GM18873 (cell line): ENCODE measurements at regions not wholly inside any gene's neighbourhood (a gene's known extent, or its start where the extent isn't known, plus 50 kb on each side); places are given as distances from the start of the nearest gene placed in this dataset.
"Not testable (repeated sequence)": the region's sequence is repeated elsewhere in the genome, so short reads cannot be mapped to it uniquely, and the experiment has no call there.

Experiments
- ATAC-seq: cut with Tn5 transposase; IDR thresholded peaks from one replicate; pipeline ENCODE4 v1.9.1; 2021; ENCODE audit warnings: mild to moderate bottlenecking, moderate library complexity, moderate number of reproducible peaks; ENCODE audit not compliant: unreplicated experiment, low FRiP score

- not testable (repeated sequence) for ATAC-seq
These were observed 229.4 kb downstream of the HTR1A start for GRCh38 chr5:63732880-63733279.

GRCh38 chr5:63727583-63727982 lies 234.7 kb downstream of the HTR1A start:
- no peak for ATAC-seq

- ATAC-seq = peak; percentile 60
These were observed 235.7 kb downstream of the HTR1A start for GRCh38 chr5:63726496-63726895.

GRCh38 chr5:63719147-63719546 lies 243.1 kb downstream of the HTR1A start:
- ATAC-seq = no peak

- ATAC-seq = no peak
These were observed 262.0 kb downstream of the HTR1A start for GRCh38 chr5:63700241-63700640.

- ATAC-seq = no peak
These were observed 264.4 kb downstream of the HTR1A start for GRCh38 chr5:63697811-63698210.

GRCh38 chr5:63690546-63690945 lies 271.7 kb downstream of the HTR1A start:
- ATAC-seq = no peak

- no peak for ATAC-seq
These were observed 274.3 kb downstream of the HTR1A start for GRCh38 chr5:63687854-63688516.

GRCh38 chr5:63686938-63687337 lies 275.3 kb downstream of the HTR1A start:
- ATAC-seq = no peak

GRCh38 chr5:63686181-63686580 lies 276.1 kb downstream of the HTR1A start:
- no peak for ATAC-seq

GRCh38 chr5:63685454-63685853 lies 276.8 kb downstream of the HTR1A start:
- ATAC-seq = no peak

GRCh38 chr5:63674881-63675280 lies 287.4 kb downstream of the HTR1A start:
- ATAC-seq = no peak

GRCh38 chr5:63655043-63655442 lies 307.2 kb downstream of the HTR1A start:
- no peak for ATAC-seq

- ATAC-seq = no peak
These were observed 311.7 kb downstream of the HTR1A start for GRCh38 chr5:63650581-63650980.

- ATAC-seq = no peak
These were observed 313.9 kb downstream of the HTR1A start for GRCh38 chr5:63648376-63648775.

GRCh38 chr5:63629951-63630630 lies 332.2 kb downstream of the HTR1A start:
- no peak for ATAC-seq

GRCh38 chr5:63613442-63613841 lies 348.8 kb downstream of the HTR1A start:
- no peak for ATAC-seq

GRCh38 chr5:63603996-63604395 lies 358.2 kb downstream of the HTR1A start:
- no peak for ATAC-seq

GRCh38 chr5:63602971-63603370 lies 359.3 kb downstream of the HTR1A start:
- no peak for ATAC-seq

- no peak for ATAC-seq
These were observed 366.0 kb downstream of the HTR1A start for GRCh38 chr5:63596254-63596653.

- ATAC-seq = no peak
These were observed 388.9 kb downstream of the HTR1A start for GRCh38 chr5:63573380-63573779.

GRCh38 chr5:63572740-63573139 lies 389.5 kb downstream of the HTR1A start:
- ATAC-seq = no peak
